A673 (cell line): ENCODE measurements at regions not wholly inside any gene's neighbourhood (a gene's known extent, or its start where the extent isn't known, plus 50 kb on each side); places are given as distances from the start of the nearest gene placed in this dataset.

ENCODE experiments used
- BruUV-seq: library from RNA; stranded (reverse); fragments of 400-500 nt; replicated peaks from 2 replicates; lab custom pipeline; 2021; lab: Mats Ljungman, UMichigan
- CTCF ChIA-PET: fragments of 300-600 bp; sonication (Branson Sonifier 250); formaldehyde crosslinking; loops from one replicate; lab custom pipeline; 2022; ENCODE audit warnings: antibody characterized with exemption; lab: Charles Lee
- POLR2A ChIA-PET: fragments of 300-600 bp; sonication (Branson Sonifier 250); formaldehyde crosslinking; loops from one replicate; lab custom pipeline; 2022; ENCODE audit warnings: antibody characterized with exemption; ENCODE audit not compliant: low non-redundant PET; lab: Charles Lee
- DNase-seq: peaks from one replicate; pipeline ENCODE4 v3.0.0-alpha.2; 2015; ENCODE audit warnings: low spot score
- H3K27ac ChIP-seq: fragments of 200-600 bp; sonication (generic); 2 replicates; pipeline ENCODE4 v1.5.1; 2016; ENCODE audit warnings: mixed run types, low read depth, mild to moderate bottlenecking, mixed read lengths, antibody characterized with exemption, low read length; ENCODE audit not compliant: poor library complexity, severe bottlenecking
- H3K27me3 ChIP-seq: fragments of 200-600 bp; sonication (generic); replicated peaks from 2 replicates; pipeline ENCODE4 v1.6.1; 2017; ENCODE audit warnings: mixed run types, low read depth, mild to moderate bottlenecking, mixed read lengths, antibody characterized with exemption, low read length; ENCODE audit not compliant: insufficient read depth, poor library complexity
- H3K36me3 ChIP-seq: fragments of 200-600 bp; sonication (generic); 2 replicates; pipeline ENCODE4 v1.6.1; 2016; ENCODE audit warnings: mixed run types, mild to moderate bottlenecking, mixed read lengths, antibody characterized with exemption, low read length; ENCODE audit not compliant: insufficient read depth, poor library complexity, severe bottlenecking
- H3K4me1 ChIP-seq: fragments of 200-600 bp; sonication (generic); 2 replicates; pipeline ENCODE4 v1.6.1; 2017; ENCODE audit warnings: mixed run types, mild to moderate bottlenecking, mixed read lengths, antibody characterized with exemption, low read length; ENCODE audit not compliant: insufficient read depth, poor library complexity, severe bottlenecking
- H3K4me3 ChIP-seq: fragments of 200-600 bp; sonication (generic); 2 replicates; pipeline ENCODE4 v1.5.1; 2016; ENCODE audit warnings: low read depth, mixed run types, mild to moderate bottlenecking, mixed read lengths, low read length; ENCODE audit not compliant: poor library complexity, severe bottlenecking
- H3K9me3 ChIP-seq: fragments of 200-600 bp; sonication (generic); 2 replicates; pipeline ENCODE4 v1.6.1; 2016; ENCODE audit warnings: mixed run types, low read depth, mild to moderate bottlenecking, mixed read lengths, antibody characterized with exemption, low read length; ENCODE audit not compliant: poor library complexity, severe bottlenecking
- EZH2 ChIP-seq: fragments of 200-600 bp; sonication (generic); IDR thresholded peaks from 2 replicates; pipeline ENCODE4 v1.6.1; 2017; ENCODE audit warnings: borderline replicate concordance, low read depth, mild to moderate bottlenecking, mixed read lengths, antibody characterized with exemption, low read length; ENCODE audit not compliant: poor library complexity, severe bottlenecking
- intact Hi-C: fragments of 100-400 bp; cut with micrococcal nuclease; formaldehyde crosslinking; loops from one replicate; pipeline ENCODE4 v1.10.0; 2022; ENCODE audit not compliant: unreplicated experiment
- TF ChIP-seq, protein P1 (sequence below): fragments of 300-800, 200-600 bp; sonication (generic); conservative IDR thresholded peaks from 2 replicates; pipeline ENCODE4 v1.5.1; 2017; ENCODE audit warnings: low read depth, mild to moderate bottlenecking, antibody characterized with exemption, low read length, moderate library complexity, mixed read lengths

GRCh38 chr7:112395411-112395810 lies 54.8 kb upstream of the IFRD1 start:
- H3K36me3 ChIP-seq, result no peaks in the 10 kb centered on the region
- TF ChIP-seq EZH2, result no peak
- TF ChIP-seq, protein P1, sequence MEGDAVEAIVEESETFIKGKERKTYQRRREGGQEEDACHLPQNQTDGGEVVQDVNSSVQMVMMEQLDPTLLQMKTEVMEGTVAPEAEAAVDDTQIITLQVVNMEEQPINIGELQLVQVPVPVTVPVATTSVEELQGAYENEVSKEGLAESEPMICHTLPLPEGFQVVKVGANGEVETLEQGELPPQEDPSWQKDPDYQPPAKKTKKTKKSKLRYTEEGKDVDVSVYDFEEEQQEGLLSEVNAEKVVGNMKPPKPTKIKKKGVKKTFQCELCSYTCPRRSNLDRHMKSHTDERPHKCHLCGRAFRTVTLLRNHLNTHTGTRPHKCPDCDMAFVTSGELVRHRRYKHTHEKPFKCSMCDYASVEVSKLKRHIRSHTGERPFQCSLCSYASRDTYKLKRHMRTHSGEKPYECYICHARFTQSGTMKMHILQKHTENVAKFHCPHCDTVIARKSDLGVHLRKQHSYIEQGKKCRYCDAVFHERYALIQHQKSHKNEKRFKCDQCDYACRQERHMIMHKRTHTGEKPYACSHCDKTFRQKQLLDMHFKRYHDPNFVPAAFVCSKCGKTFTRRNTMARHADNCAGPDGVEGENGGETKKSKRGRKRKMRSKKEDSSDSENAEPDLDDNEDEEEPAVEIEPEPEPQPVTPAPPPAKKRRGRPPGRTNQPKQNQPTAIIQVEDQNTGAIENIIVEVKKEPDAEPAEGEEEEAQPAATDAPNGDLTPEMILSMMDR, result no peak
- intact Hi-C loops, result no loop called here
- ChIA-PET CTCF (no interaction called here), POLR2A (no interaction called here)
- peaks cover 5% of the 10 kb centered on the region for H3K4me1 ChIP-seq
- no peak overlapping the region for H3K27ac ChIP-seq
- BruUV-seq, result no TSS peak
- H3K4me3 ChIP-seq, result no peak overlapping the region
- H3K9me3 ChIP-seq, result no peaks in the 10 kb centered on the region
- H3K27me3 ChIP-seq, result no peaks in the 10 kb centered on the region
- DNase-seq, result peak; percentile 76

GRCh38 chr7:112395893-112396292 lies 54.4 kb upstream of the IFRD1 start:
- no peak for TF ChIP-seq EZH2
- TF ChIP-seq, protein P1, result no peak
- peaks cover 5% of the 10 kb centered on the region for H3K4me1 ChIP-seq
- DNase-seq, result no peak
- H3K36me3 ChIP-seq, result no peaks in the 10 kb centered on the region
- H3K9me3 ChIP-seq, result no peaks in the 10 kb centered on the region
- no peak overlapping the region for H3K27ac ChIP-seq
- CTCF ChIA-PET, result no interaction called here
- H3K27me3 ChIP-seq, result no peaks in the 10 kb centered on the region
- BruUV-seq, result no TSS peak
- POLR2A ChIA-PET, result no interaction called here
- intact Hi-C loops, result no loop called here
- no peak overlapping the region for H3K4me3 ChIP-seq

DNA sequence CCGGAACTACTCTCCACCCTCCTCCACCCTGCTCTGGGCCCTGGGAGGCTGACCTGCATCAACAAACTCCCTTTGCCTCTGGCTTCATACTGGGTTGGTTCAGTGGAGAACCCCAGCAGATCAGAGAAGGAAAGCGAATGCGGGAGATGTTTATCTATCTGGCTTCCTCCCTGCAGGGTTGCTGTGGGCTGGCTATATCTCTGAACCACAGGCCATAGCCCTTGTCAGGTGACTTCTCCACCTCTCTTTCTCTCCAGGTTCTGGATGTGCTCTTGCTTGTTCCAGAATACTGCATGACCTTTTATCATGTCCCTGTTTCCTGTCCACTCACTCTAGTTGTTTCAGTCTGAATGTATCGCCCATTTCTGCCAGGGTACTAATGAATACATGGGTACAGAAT lies 51.7 kb upstream of the IFRD1 start:
- no TSS peak for BruUV-seq
- CTCF ChIA-PET, result no interaction called here
- no peak overlapping the region for H3K27ac ChIP-seq
- H3K9me3 ChIP-seq, result no peaks in the 10 kb centered on the region
- no peaks in the 10 kb centered on the region for H3K27me3 ChIP-seq
- no peak overlapping the region for H3K4me3 ChIP-seq
- intact Hi-C loops, result no loop called here
- TF ChIP-seq, protein P1, result no peak
- no peak for TF ChIP-seq EZH2
- POLR2A ChIA-PET, result no interaction called here
- peaks cover 5% of the 10 kb centered on the region for H3K4me1 ChIP-seq
- DNase-seq, result no peak
- H3K36me3 ChIP-seq, result no peaks in the 10 kb centered on the region
